Activated CD8-positive, alpha-beta memory T cell treated with anti-CD3 and anti-CD28 coated beads for 36 hours (primary cell): ENCODE measurements at regions not wholly inside any gene's neighbourhood (a gene's known extent, or its start where the extent isn't known, plus 50 kb on each side); places are given as distances from the start of the nearest gene placed in this dataset.
"Not testable (repeated sequence)": the region's sequence is repeated elsewhere in the genome, so short reads cannot be mapped to it uniquely, and the experiment has no call there.

Source experiments
- CTCF ChIA-PET: fragments of 350-600 bp; sonication (Branson Sonifier 250); formaldehyde crosslinking; loops from one replicate; lab custom pipeline; 2021; ENCODE audit warnings: antibody characterized with exemption; lab: Charles Lee
- POLR2A ChIA-PET: fragments of 350-600 bp; sonication (Branson Sonifier 250); formaldehyde crosslinking; loops from one replicate; lab custom pipeline; 2021; ENCODE audit warnings: antibody characterized with exemption; lab: Charles Lee

- CTCF ChIA-PET = not testable (repeated sequence)
Measured at GRCh38 chr16:29144669-29145062, 159.8 kb downstream of the LAT start.

GRCh38 chr16:29143739-29144668 is 159.2 kb downstream of the LAT start:
- POLR2A ChIA-PET, CTCF ChIA-PET: not testable (repeated sequence)

More at GRCh38 chr16:29144669-29145062, 159.8 kb downstream of the LAT start:
- POLR2A ChIA-PET = not testable (repeated sequence)

GRCh38 chr16:29142506-29142905 is 157.7 kb downstream of the LAT start:
- CTCF ChIA-PET, POLR2A ChIA-PET: not testable (repeated sequence)

GRCh38 chr16:29141586-29142324 is 156.9 kb downstream of the LAT start:
- ChIA-PET CTCF (no interaction called here), POLR2A (no interaction called here)

GRCh38 chr16:29141121-29141520 is 156.3 kb downstream of the LAT start:
- CTCF ChIA-PET, POLR2A ChIA-PET: not testable (repeated sequence)

- POLR2A ChIA-PET, CTCF ChIA-PET: not testable (repeated sequence)
Measured at GRCh38 chr16:29139901-29140855, 155.3 kb downstream of the LAT start.

GRCh38 chr16:29139261-29139802 is 154.5 kb downstream of the LAT start:
- ChIA-PET CTCF (no interaction called here), POLR2A (no interaction called here)

- POLR2A ChIA-PET, CTCF ChIA-PET: not testable (repeated sequence)
Measured at GRCh38 chr16:29138698-29139097, 153.8 kb downstream of the LAT start.

- POLR2A ChIA-PET, CTCF ChIA-PET: not testable (repeated sequence)
Measured at GRCh38 chr16:29137894-29138662, 153.2 kb downstream of the LAT start.

GRCh38 chr16:29137461-29137860 is 152.6 kb downstream of the LAT start:
- POLR2A ChIA-PET = not testable (repeated sequence)

GRCh38 chr16:29136916-29137315 is 152.1 kb downstream of the LAT start:
- CTCF ChIA-PET, POLR2A ChIA-PET: not testable (repeated sequence)

More at GRCh38 chr16:29137461-29137860, 152.6 kb downstream of the LAT start:
- CTCF ChIA-PET = not testable (repeated sequence)

- CTCF ChIA-PET = not testable (repeated sequence)
Measured at GRCh38 chr16:29136046-29136696, 151.3 kb downstream of the LAT start.

GRCh38 chr16:29135098-29135497 is 150.2 kb downstream of the LAT start:
- POLR2A ChIA-PET, CTCF ChIA-PET: not testable (repeated sequence)

More at GRCh38 chr16:29136046-29136696, 151.3 kb downstream of the LAT start:
- POLR2A ChIA-PET = not testable (repeated sequence)

- POLR2A ChIA-PET, CTCF ChIA-PET: not testable (repeated sequence)
Measured at GRCh38 chr16:29133681-29134430, 149.0 kb downstream of the LAT start.

- POLR2A ChIA-PET, CTCF ChIA-PET: not testable (repeated sequence)
Measured at GRCh38 chr16:29132869-29133268, 148.0 kb downstream of the LAT start.

GRCh38 chr16:29132444-29132843 is 147.6 kb downstream of the LAT start:
- POLR2A ChIA-PET, CTCF ChIA-PET: not testable (repeated sequence)
